ENCODE measurements at regions not wholly inside any gene's neighbourhood (a gene's known extent, or its start where the extent isn't known, plus 50 kb on each side); places are given as distances from the start of the nearest gene placed in this dataset.

DNA sequence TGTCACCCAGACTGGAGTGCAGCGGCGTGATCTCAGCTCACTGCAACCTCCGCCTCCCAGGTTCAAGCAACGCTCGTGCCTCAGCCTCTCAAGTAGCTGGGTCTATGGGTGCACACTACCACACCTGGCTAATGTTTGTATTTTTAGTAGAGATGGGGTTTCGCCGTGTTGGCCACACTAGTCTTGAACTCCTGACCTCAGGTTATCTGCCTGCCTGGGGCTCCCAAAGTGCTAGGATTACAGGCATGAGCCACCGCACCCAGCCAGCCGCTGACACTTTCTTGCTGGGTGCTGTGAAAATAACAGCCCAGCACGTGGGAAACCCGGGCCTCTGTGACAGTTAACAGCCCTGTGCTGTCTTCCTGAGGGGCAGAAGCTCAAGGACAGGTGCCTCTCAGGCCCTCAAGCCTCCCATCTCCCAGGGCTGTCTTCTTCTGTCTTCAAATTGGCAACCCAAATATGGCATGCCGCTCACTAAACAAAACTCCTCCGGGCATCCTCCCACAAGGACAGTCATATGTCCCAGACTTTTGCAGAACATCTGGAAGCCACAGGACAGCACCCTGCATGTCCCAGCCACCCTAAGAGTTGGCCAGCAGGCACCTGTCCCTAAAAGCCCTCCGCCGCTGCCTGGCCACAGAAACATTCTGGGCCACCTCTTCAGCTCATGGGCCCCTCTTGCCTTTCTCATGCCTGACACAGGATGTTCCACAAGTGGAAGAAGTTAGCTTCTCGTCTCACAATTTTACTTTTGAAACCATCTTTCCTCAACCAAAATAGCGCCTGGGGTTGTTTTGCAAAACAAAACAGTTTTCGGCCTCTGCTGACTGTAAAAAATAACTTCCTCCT lies 233.6 kb downstream of the SYK start:
- Histone ChIP-seq H2AFZ (ENCODE audit: low read depth, low read length) (no peak overlapping the region), H4K20me1 (replicated peaks; ENCODE audit: control insufficient read depth, extremely low read depth, insufficient read depth, low read length) (no peaks in the 10 kb centered on the region), H3K4me1 (ENCODE audit: control insufficient read depth, extremely low read depth, insufficient read depth, low read length) (peaks cover 17% of the 10 kb centered on the region), H3K9me3 (replicated peaks; ENCODE audit: control insufficient read depth, insufficient read depth, low read length) (no peaks in the 10 kb centered on the region), H3K27me3 (ENCODE audit: control insufficient read depth in 2 of 2, insufficient read depth in 2 of 2, low read length in 2 of 2) (no peaks in the 10 kb centered on the region), H3K79me2 (ENCODE audit: control insufficient read depth, insufficient read depth, low read length) (no peaks in the 10 kb centered on the region), H3K36me3 (ENCODE audit: control insufficient read depth in 2 of 2, extremely low read depth in 1 of 2, insufficient read depth in 2 of 2, low read length in 2 of 2) (no peaks in the 10 kb centered on the region), H3K27ac (ENCODE audit: insufficient read depth, low read depth, low read length) (no peak overlapping the region), H3K9me1 (replicated peaks; ENCODE audit: control insufficient read depth, extremely low read depth, insufficient read depth, low read length) (no peaks in the 10 kb centered on the region), H3K4me2 (ENCODE audit: insufficient read depth, low read length) (no peak overlapping the region), H3K9ac (replicated peaks; ENCODE audit: extremely low read depth, insufficient read depth, low read length) (no peak overlapping the region), H3K4me3 (replicated peaks in 1 of 3; ENCODE audit: insufficient read depth in 1 of 3, low read depth in 1 of 3, low read length in 3 of 3) (no peak overlapping the region)
- DNase-seq (ENCODE audit: low read depth, low spot score) = no peak
- POLR2A ChIA-PET = no interaction called here
- dilution Hi-C loops (cut with MboI; ENCODE audit: extremely low pct_ligation_motif_present, low sequenced_read_pairs) (no loop called here), intact Hi-C loops (cut with micrococcal nuclease) (loop anchor here (5.0 kb wide), 2 partner anchors 52 to 267 kb away; no protein-coding TSS in a partner anchor)
- no peak for FAIRE-seq
- no peak for TF ChIP-seq MAX (IDR thresholded peaks at IDR 0.05; ENCODE audit: insufficient read depth, insufficient read length)
- no peak for TF ChIP-seq POLR2A (IDR thresholded peaks at IDR 0.05; ENCODE audit: low read depth, low read length)
- TF ChIP-seq, protein P1, sequence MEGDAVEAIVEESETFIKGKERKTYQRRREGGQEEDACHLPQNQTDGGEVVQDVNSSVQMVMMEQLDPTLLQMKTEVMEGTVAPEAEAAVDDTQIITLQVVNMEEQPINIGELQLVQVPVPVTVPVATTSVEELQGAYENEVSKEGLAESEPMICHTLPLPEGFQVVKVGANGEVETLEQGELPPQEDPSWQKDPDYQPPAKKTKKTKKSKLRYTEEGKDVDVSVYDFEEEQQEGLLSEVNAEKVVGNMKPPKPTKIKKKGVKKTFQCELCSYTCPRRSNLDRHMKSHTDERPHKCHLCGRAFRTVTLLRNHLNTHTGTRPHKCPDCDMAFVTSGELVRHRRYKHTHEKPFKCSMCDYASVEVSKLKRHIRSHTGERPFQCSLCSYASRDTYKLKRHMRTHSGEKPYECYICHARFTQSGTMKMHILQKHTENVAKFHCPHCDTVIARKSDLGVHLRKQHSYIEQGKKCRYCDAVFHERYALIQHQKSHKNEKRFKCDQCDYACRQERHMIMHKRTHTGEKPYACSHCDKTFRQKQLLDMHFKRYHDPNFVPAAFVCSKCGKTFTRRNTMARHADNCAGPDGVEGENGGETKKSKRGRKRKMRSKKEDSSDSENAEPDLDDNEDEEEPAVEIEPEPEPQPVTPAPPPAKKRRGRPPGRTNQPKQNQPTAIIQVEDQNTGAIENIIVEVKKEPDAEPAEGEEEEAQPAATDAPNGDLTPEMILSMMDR (IDR thresholded peaks at IDR 0.05; ENCODE audit: extremely low read depth in 1 of 2, insufficient read depth in 1 of 2, low read depth in 1 of 2, low read length in 2 of 2) = no peak
- no peak for TF ChIP-seq GATA2 (IDR thresholded peaks at IDR 0.05; ENCODE audit: insufficient read depth, insufficient read length, low read depth, low read length)
- TF ChIP-seq POLR2AphosphoS5 (IDR thresholded peaks at IDR 0.05; ENCODE audit: insufficient read depth, low read depth, low read length) = no peak
- no peak for TF ChIP-seq EZH2 (IDR thresholded peaks at IDR 0.05; ENCODE audit: borderline replicate concordance, low read depth, low read length, severe bottlenecking)
- no peak for TF ChIP-seq FOS (IDR thresholded peaks at IDR 0.05; ENCODE audit: borderline replicate concordance, insufficient read depth, low read length)
- no peak for TF ChIP-seq JUN (IDR thresholded peaks at IDR 0.05; ENCODE audit: borderline replicate concordance, insufficient read depth, insufficient read length, low read depth)
- no peak for TF ChIP-seq MYC (IDR thresholded peaks at IDR 0.05; ENCODE audit: low read depth, low read length)
- CTCF ChIA-PET = interaction anchor here (0.9 to 6.2 kb wide), 5 partner anchors 120 to 399 kb away, joined by 3 to 35 read pairs (median 12); partner anchors contain the start of gene NFIL3
- BruUV-seq (replicated peaks) = no TSS peak
